Natural killer cell treated with Interleukin-12 subunit alpha and Interleukin-12 subunit beta and Interleukin-15 and Interleukin-18, amount 100 ng/mL, for 72 hours (primary cell): ENCODE measurements at regions not wholly inside any gene's neighbourhood (a gene's known extent, or its start where the extent isn't known, plus 50 kb on each side); places are given as distances from the start of the nearest gene placed in this dataset.
"Not testable (repeated sequence)": the region's sequence is repeated elsewhere in the genome, so short reads cannot be mapped to it uniquely, and the experiment has no call there.

Experiments
- ATAC-seq, 2 donors: fragments of 150-1000 bp; cut with Tn5 transposase in 1 of 2; sonication (Bioruptor Pico), chemical (Tn5 transposase) in 1 of 2; 2 replicates each; pipeline ENCODE4 v1.10.0; 2021
- DNase-seq: peaks from one replicate; pipeline ENCODE4 v3.0.0; 2022; ENCODE audit warnings: low spot score
- H3K27ac Mint-ChIP-seq, 2 donors: 1 replicate in 1 of 2; 2 replicates in 1 of 2; pipeline ENCODE4 v1.8.0; 2022; ENCODE audit warnings: mixed read lengths in 2 of 2, mild to moderate bottlenecking in 1 of 2, moderate library complexity in 1 of 2
- H3K27me3 Mint-ChIP-seq, 2 donors: 1 replicate in 1 of 2; 2 replicates in 1 of 2; pipeline ENCODE4 v1.8.0; 2022; ENCODE audit warnings: mixed read lengths in 2 of 2
- H3K36me3 Mint-ChIP-seq: one replicate; pipeline ENCODE4 v1.8.0; 2022; ENCODE audit warnings: mixed read lengths
- H3K4me1 Mint-ChIP-seq, 2 donors: 1 replicate in 1 of 2; 2 replicates in 1 of 2; pipeline ENCODE4 v1.8.0; 2022; ENCODE audit warnings: low read depth in 2 of 2, mixed read lengths in 2 of 2, mild to moderate bottlenecking in 1 of 2
- H3K4me3 Mint-ChIP-seq: one replicate; pipeline ENCODE4 v1.8.0; 2022; ENCODE audit warnings: mixed read lengths
- H3K9me3 Mint-ChIP-seq: 2 replicates; pipeline ENCODE4 v1.8.0; 2022; ENCODE audit warnings: mixed read lengths

DNA sequence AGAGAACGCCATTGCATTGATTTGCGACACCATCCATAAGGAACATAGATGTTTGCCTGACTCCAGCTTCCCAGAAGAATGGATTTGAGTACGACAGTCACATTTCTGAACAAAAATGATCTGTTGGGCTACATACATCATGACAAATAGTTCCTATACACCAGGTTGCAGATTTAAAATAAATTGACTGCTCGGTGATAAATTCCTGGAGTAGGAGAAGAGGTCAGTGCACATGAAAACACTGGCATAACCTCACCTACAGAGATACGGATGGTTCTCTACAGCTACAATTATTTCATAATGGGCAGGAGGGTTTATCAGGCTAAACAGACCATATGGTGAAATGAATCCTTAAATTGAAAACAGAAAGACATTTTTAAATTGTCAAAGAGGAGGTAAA lies 316.5 kb upstream of the ADARB2 start:
- ATAC-seq (no peak), DNase-seq (no peak)
- peaks cover 2 to 24% of the 10 kb centered on the region in 2 donors for H3K27me3 Mint-ChIP-seq
- H3K27ac Mint-ChIP-seq = no peak overlapping the region
- no peak overlapping the region for H3K4me3 Mint-ChIP-seq
- no peaks in the 10 kb centered on the region for H3K36me3 Mint-ChIP-seq
- no peaks in the 10 kb centered on the region for H3K4me1 Mint-ChIP-seq
- H3K9me3 Mint-ChIP-seq = peaks cover 4% of the 10 kb centered on the region

DNA sequence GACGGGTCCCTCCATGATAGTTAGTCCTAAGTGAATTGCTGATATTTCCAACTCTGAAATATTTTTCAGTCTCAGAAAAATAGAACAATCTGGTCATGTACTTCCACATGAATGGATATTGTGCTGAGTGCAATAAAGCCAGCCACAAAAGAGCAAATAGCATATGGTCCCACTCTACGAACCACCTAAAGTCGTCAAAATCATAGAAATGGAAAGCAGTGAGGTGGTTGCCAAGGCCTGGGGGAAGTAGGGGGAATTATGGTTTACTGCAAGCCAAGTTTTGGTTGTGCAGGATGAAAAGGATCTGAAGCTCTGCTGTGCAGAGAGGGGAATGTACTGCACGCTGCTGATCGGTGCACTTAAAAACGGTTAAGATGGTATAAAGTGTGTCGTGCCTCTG lies 313.8 kb upstream of the ADARB2 start:
- Mint-ChIP-seq H3K27ac (no peak overlapping the region), H3K27me3 (peaks cover 0 to 15% of the 10 kb centered on the region in 2 donors), H3K36me3 (no peaks in the 10 kb centered on the region), H3K9me3 (peaks cover 4% of the 10 kb centered on the region), H3K4me3 (no peak overlapping the region), H3K4me1 (no peaks in the 10 kb centered on the region)
- no peak for ATAC-seq
- no peak for DNase-seq

DNA sequence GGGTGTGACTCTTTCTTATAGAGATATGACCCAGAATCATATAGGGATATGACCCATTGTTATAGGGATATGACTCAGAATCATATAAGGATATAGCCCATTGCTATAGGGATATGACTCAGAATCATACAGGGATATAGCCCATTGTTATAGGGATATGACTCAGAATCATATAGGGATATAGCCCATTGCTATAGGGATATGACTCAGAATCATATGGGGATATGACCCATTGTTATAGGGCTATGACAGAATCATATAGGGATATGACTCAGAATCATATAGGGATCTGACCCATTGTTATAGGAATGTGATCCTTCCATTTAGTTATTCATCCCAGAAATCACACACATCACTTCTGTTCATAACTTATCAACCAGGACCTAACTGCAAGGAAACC lies 312.2 kb upstream of the ADARB2 start:
- H3K9me3 Mint-ChIP-seq = peaks cover 4% of the 10 kb centered on the region
- peaks cover 0 to 15% of the 10 kb centered on the region in 2 donors for H3K27me3 Mint-ChIP-seq
- H3K36me3 Mint-ChIP-seq = no peaks in the 10 kb centered on the region
- ATAC-seq (no peak), DNase-seq (no peak)
- no peak overlapping the region for H3K27ac Mint-ChIP-seq
- H3K4me3 Mint-ChIP-seq = no peak overlapping the region
- H3K4me1 Mint-ChIP-seq = no peaks in the 10 kb centered on the region

DNA sequence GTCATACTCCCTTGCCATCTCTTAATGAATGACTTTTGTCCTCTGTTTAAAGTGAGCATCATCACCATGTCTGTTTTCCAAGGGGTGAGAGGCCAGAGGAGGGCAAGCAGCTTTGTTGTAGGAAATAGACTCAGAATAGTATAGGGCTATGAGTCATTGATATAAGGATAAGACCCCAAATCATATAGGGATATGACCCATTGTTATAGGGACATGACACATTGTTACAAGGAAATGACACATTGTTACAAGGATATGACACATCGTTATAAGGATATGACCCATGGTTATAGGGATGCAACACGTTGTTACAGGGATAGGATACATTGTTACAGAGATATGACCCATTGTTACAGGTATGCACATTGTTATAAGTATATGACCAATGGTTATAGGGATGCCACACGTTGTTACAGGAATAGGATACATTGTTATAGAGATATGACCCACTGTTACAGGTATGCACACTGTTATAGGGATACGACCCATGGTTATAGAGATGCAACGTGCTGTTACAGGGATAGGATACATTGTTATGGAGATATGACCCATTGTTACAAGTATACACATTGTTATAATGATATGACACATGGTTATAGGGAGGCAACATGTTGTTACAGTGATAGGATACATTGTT lies 311.1 kb upstream of the ADARB2 start:
- H3K4me3 Mint-ChIP-seq = no peak overlapping the region
- peaks cover 4% of the 10 kb centered on the region for H3K9me3 Mint-ChIP-seq
- H3K4me1 Mint-ChIP-seq = no peaks in the 10 kb centered on the region
- no peak overlapping the region for H3K27ac Mint-ChIP-seq
- DNase-seq = no peak
- H3K36me3 Mint-ChIP-seq = no peaks in the 10 kb centered on the region
- ATAC-seq = no peak
- peaks cover 0 to 15% of the 10 kb centered on the region in 2 donors for H3K27me3 Mint-ChIP-seq

DNA sequence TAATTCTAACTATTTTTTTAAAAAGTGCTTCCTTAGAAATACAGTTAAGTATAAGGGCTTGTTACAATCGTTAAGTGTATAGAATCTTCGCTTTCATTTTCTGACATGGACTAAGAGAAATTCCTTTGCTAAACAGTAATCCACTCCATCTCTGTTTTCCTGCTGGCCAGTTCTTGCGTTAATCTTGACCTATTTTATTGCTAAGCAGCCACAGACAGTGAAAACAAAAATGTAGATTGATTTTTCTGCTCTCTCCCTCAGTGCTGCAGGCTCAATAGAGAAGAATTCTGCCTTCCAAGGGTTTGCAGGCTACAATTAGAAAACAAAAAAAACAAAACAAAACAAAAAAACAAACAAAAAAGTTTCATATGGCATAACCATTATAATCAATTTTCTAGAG lies 310.4 kb upstream of the ADARB2 start:
- Mint-ChIP-seq H3K27ac (no peak overlapping the region), H3K9me3 (peaks cover 4% of the 10 kb centered on the region), H3K36me3 (no peaks in the 10 kb centered on the region), H3K27me3 (peaks cover 0 to 8% of the 10 kb centered on the region in 2 donors), H3K4me1 (no peaks in the 10 kb centered on the region), H3K4me3 (no peak overlapping the region)
- ATAC-seq (no peak), DNase-seq (no peak)

DNA sequence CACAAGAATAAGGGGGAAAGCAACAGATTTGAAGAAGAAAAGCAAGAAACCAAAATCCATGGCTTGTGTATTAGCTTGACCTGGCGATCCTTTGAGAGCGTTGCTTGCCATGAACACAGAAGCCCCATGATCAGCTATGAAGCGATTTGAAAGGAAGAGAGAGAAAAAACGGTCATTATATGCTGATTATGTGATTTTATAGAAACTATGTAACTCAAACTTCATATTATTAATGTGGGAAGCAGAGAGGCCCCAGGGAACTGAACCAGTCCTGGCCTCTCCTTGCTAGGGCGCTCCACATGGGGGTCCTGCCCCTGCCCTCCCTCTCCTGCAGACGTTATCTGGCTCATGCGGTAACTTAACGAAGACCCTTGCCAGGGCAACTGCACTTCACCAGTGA lies 306.1 kb upstream of the ADARB2 start:
- H3K36me3 Mint-ChIP-seq = no peaks in the 10 kb centered on the region
- no peak overlapping the region for H3K27ac Mint-ChIP-seq
- no peaks in the 10 kb centered on the region for H3K9me3 Mint-ChIP-seq
- ATAC-seq (no peak), DNase-seq (no peak)
- H3K27me3 Mint-ChIP-seq = peaks cover 0 to 11% of the 10 kb centered on the region in 2 donors
- no peaks in the 10 kb centered on the region for H3K4me1 Mint-ChIP-seq
- no peak overlapping the region for H3K4me3 Mint-ChIP-seq

DNA sequence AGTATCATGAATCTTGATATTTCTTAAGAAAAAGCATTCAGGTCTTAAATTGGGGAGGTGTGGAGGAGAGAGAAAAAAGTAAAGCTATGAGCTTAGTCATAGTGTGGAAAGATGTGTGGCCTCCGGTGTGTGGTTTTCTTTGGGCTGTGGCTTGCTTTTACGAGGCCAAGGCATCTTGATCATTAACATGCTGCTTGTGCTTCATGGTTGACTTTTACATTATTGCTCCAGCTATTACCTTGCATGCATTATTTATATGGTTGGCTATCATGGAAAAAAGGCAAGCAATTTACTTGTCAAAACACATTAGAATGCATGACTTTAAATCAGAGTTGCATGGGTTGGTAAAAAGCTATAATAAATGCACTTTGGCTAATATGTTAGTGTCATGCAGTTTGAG lies 300.7 kb upstream of the ADARB2 start:
- H3K9me3 Mint-ChIP-seq = peaks cover 3% of the 10 kb centered on the region
- ATAC-seq (no peak), DNase-seq (no peak)
- no peaks in the 10 kb centered on the region for H3K36me3 Mint-ChIP-seq
- H3K27me3 Mint-ChIP-seq = peaks cover 0 to 13% of the 10 kb centered on the region in 2 donors
- H3K27ac Mint-ChIP-seq = no peak overlapping the region
- no peaks in the 10 kb centered on the region for H3K4me1 Mint-ChIP-seq
- H3K4me3 Mint-ChIP-seq = no peak overlapping the region

DNA sequence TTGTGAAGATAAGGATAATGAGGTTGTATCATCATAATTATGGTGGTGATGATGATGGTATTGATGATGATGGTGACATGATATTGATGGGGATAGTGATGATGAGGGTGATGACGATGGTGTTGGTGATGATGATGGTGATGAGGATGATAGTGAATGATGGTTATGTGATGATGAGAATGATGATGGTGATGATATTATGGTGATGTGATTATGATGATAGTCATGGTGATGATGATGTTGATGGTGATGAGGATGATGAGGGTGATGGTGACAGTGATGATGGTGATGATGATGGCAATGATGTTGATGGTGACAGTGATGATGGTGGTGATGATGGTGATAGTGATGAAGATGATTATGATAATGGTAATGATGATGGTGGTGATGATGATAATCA lies 299.9 kb upstream of the ADARB2 start:
- Mint-ChIP-seq H3K4me1 (no peaks in the 10 kb centered on the region), H3K4me3 (no peak overlapping the region), H3K27ac (no peak overlapping the region), H3K27me3 (peaks cover 0 to 21% of the 10 kb centered on the region in 2 donors), H3K36me3 (no peaks in the 10 kb centered on the region), H3K9me3 (peaks cover 3% of the 10 kb centered on the region)
- ATAC-seq = no peak
- DNase-seq = no peak

DNA sequence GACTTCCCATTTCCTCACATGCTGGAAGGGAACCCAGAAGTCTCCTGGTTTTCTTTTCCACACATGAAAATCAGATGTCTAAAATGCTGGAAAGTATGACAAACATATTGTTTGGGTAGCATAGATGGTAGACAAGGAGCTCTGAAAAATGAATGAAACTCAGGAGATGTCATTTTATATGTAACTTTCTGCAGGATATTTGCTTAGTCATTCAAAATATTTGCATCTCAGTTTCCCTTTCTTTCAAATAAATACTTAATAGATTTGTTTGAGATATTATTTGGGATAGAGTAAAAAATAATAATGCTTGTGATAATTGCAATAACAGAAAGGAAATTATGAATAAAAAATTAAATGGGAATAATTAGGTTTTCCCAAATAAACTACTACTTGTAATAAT lies 298.9 kb upstream of the ADARB2 start:
- no peak overlapping the region for H3K4me3 Mint-ChIP-seq
- H3K27ac Mint-ChIP-seq = no peak overlapping the region
- DNase-seq (no peak), ATAC-seq (no peak)
- H3K27me3 Mint-ChIP-seq = peaks cover 0 to 22% of the 10 kb centered on the region in 2 donors
- peaks cover 3% of the 10 kb centered on the region for H3K9me3 Mint-ChIP-seq
- H3K4me1 Mint-ChIP-seq = no peaks in the 10 kb centered on the region
- H3K36me3 Mint-ChIP-seq = no peaks in the 10 kb centered on the region

DNA sequence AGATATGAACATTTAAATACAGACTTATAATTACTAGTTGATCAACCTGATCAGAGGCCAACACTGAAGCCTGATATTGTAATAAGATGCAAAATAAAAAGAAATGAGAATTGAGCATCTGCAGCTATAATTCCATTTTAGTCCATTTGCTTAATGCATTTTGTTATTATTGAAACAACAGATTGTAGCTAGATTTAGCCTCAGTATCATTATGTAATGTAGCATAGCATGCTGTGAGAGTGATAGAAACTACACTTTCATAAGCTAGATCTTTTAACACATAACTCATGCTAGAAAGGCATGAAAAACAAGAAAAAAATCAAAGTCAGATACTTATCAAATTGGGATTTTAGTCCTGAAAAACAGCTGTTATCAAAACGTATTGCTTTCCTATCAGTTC lies 292.7 kb upstream of the ADARB2 start:
- Mint-ChIP-seq H3K4me3 (no peak overlapping the region), H3K27me3 (peaks cover 0 to 11% of the 10 kb centered on the region in 2 donors), H3K9me3 (peaks cover 2% of the 10 kb centered on the region), H3K4me1 (no peaks in the 10 kb centered on the region), H3K27ac (no peak overlapping the region), H3K36me3 (no peaks in the 10 kb centered on the region)
- ATAC-seq (no peak), DNase-seq (no peak)

DNA sequence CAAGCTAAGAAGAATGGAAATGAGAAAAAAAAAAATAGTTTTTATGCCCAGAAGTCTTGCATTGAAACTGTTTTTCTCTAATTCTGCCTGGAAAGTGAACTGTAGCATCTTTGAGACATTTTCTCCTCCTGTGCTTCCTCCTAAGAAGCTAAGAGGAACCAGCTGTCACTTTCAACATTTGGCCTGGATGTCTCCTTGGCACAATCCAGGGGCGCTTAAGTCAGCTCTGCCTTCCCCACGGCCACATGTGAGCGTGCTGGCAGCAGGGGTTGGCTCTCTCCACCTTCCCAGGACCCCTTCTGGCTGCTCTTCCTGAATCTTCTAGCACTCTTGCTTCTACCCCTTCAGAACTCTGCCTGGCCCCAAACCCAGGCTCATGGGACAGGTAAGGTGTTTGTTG lies 289.6 kb upstream of the ADARB2 start:
- H3K27ac Mint-ChIP-seq = no peak overlapping the region
- DNase-seq (no peak), ATAC-seq (no peak)
- H3K4me1 Mint-ChIP-seq = no peaks in the 10 kb centered on the region
- H3K36me3 Mint-ChIP-seq = no peaks in the 10 kb centered on the region
- H3K4me3 Mint-ChIP-seq = no peak overlapping the region
- peaks cover 2% of the 10 kb centered on the region for H3K9me3 Mint-ChIP-seq
- no peaks in the 10 kb centered on the region for H3K27me3 Mint-ChIP-seq

DNA sequence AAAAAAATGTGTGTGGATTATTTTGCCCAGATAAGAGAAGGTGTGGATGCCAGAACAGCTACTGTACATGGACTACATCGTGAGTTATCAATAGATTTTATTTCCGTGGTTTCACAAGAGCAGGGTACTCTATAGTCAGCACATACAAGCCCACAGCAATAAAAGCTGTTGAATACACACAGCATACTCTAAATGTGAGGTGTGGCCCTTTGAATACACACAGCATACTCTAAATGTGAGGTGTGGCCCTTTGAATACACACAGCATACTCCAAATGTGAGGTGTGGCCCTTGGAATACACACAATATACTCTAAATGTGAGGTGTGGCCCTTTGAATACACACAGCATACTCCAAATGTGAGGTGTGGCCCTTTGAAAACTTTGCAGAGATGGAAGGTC lies 287.4 kb upstream of the ADARB2 start:
- not testable (repeated sequence) for H3K36me3 Mint-ChIP-seq, H3K27me3 Mint-ChIP-seq, H3K27ac Mint-ChIP-seq, ATAC-seq, H3K4me1 Mint-ChIP-seq, DNase-seq, H3K4me3 Mint-ChIP-seq, H3K9me3 Mint-ChIP-seq

DNA sequence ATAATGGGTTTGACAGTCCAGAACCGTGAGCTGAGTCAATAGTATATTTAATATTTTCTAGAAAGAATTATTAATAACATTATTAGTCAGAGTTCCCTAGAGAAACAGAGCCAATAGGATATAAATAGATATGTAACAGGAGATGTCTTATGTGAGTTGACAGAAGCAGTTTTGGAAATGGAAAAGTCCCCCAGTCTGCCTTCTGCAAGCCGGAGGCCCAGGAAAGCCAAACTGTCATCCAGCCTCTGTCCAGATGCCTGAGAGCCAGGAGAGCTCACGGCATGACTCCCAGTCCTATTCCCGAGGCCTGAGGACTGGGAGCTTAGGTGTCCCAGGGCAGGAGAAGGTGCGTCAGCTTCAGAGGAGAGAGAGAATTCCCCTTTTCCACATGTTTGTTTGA lies 286.4 kb upstream of the ADARB2 start:
- no peak for ATAC-seq
- Mint-ChIP-seq H3K9me3 (peaks cover 2% of the 10 kb centered on the region), H3K36me3 (no peaks in the 10 kb centered on the region)

DNA sequence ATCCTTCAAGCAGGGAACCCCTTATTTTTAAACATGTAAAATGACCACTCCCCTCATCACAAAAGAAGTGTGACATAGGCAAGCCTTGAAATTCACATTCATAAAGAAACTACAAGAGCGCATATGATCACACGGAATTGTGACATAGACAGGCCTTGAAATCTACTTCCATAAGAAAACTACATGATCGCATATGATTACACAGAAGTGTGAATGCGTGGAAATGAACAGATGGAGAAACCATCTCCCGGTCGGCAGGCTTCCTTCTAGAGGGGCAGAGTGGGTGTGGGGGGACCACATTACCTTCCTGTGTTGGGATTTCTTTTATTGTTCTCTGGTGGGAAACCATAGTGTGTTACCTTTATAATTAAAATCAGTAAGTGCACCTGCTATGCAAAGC lies 285.1 kb upstream of the ADARB2 start:
- Mint-ChIP-seq H3K4me1 (no peaks in the 10 kb centered on the region), H3K36me3 (no peaks in the 10 kb centered on the region), H3K27me3 (no peaks in the 10 kb centered on the region), H3K9me3 (peaks cover 2% of the 10 kb centered on the region), H3K4me3 (no peak overlapping the region), H3K27ac (no peak overlapping the region)
- no peak for DNase-seq
- ATAC-seq = no peak

More for the DNA sequence above, 286.4 kb upstream of the ADARB2 start:
- Mint-ChIP-seq H3K4me1 (no peaks in the 10 kb centered on the region), H3K27ac (no peak overlapping the region), H3K27me3 (no peaks in the 10 kb centered on the region), H3K4me3 (no peak overlapping the region)
- no peak for DNase-seq

DNA sequence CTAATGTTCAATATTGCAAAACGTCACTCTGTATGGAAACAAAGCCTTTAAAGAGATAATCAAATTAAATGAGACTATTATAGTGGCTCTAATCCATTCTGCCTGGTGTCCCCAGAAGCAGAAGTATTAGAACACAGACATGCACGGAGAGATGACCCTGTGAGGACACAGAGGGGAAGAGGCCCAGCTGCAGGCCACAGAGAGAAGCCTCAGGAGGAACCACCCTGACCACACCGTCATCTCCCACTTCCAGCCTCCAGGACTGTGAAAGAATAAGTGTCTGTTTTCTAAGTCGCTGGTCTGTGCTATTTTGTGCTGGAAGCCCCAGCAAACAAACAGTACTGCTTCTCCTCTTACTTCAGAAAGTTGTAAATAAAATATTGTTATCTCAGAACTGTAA lies 283.5 kb upstream of the ADARB2 start:
- Mint-ChIP-seq H3K9me3 (no peaks in the 10 kb centered on the region), H3K27ac (no peak overlapping the region), H3K4me3 (no peak overlapping the region), H3K36me3 (no peaks in the 10 kb centered on the region), H3K27me3 (no peaks in the 10 kb centered on the region), H3K4me1 (no peaks in the 10 kb centered on the region)
- ATAC-seq = no peak
- DNase-seq = no peak
